Mesothelial cell of epicardium (in vitro differentiated cells): ENCODE measurements at regions not wholly inside any gene's neighbourhood (a gene's known extent, or its start where the extent isn't known, plus 50 kb on each side); places are given as distances from the start of the nearest gene placed in this dataset.
A peak's percentile ranks its signal among the peaks of the same experiment; 100 is the strongest.
"Not testable (repeated sequence)": the region's sequence is repeated elsewhere in the genome, so short reads cannot be mapped to it uniquely, and the experiment has no call there.

Experiments used
- DNase-seq, 2 experiments: peaks; one replicate each; pipeline ENCODE4 v3.0.0; 2021; ENCODE audit warnings: low spot score in 2 of 2; ENCODE audit not compliant: unreplicated experiment in 2 of 2
- H3K27ac Mint-ChIP-seq: 2 replicates; pipeline ENCODE4 v1.8.0; 2021; ENCODE audit warnings: mixed read lengths
- H3K27me3 Mint-ChIP-seq: 2 replicates; pipeline ENCODE4 v1.8.0; 2021; ENCODE audit warnings: low read depth, mixed read lengths
- H3K36me3 Mint-ChIP-seq: 2 replicates; pipeline ENCODE4 v1.8.0; 2021; ENCODE audit warnings: mixed read lengths
- H3K4me1 Mint-ChIP-seq: 2 replicates; pipeline ENCODE4 v1.8.0; 2021; ENCODE audit warnings: mixed read lengths
- H3K4me3 Mint-ChIP-seq: 2 replicates; pipeline ENCODE4 v1.8.0; 2021; ENCODE audit warnings: mild to moderate bottlenecking, moderate library complexity, mixed read lengths
- H3K9me3 Mint-ChIP-seq: 2 replicates; pipeline ENCODE4 v1.8.0; 2021; ENCODE audit warnings: mixed read lengths
- TF ChIP-seq, protein P1 (sequence below): fragments of 200-600 bp; sonication (generic); IDR thresholded peaks from one replicate; pipeline ENCODE4 v1.5.0; 2021; ENCODE audit warnings: antibody characterized with exemption; ENCODE audit not compliant: unreplicated experiment

- Mint-ChIP-seq H3K36me3 (no peaks in the 10 kb centered on the region), H3K27me3 (no peaks in the 10 kb centered on the region), H3K4me3 (no peak overlapping the region), H3K9me3 (peaks cover 34% of the 10 kb centered on the region), H3K4me1 (peaks cover 47% of the 10 kb centered on the region), H3K27ac (no peak overlapping the region)
- no peak for DNase-seq
- TF ChIP-seq, protein P1, sequence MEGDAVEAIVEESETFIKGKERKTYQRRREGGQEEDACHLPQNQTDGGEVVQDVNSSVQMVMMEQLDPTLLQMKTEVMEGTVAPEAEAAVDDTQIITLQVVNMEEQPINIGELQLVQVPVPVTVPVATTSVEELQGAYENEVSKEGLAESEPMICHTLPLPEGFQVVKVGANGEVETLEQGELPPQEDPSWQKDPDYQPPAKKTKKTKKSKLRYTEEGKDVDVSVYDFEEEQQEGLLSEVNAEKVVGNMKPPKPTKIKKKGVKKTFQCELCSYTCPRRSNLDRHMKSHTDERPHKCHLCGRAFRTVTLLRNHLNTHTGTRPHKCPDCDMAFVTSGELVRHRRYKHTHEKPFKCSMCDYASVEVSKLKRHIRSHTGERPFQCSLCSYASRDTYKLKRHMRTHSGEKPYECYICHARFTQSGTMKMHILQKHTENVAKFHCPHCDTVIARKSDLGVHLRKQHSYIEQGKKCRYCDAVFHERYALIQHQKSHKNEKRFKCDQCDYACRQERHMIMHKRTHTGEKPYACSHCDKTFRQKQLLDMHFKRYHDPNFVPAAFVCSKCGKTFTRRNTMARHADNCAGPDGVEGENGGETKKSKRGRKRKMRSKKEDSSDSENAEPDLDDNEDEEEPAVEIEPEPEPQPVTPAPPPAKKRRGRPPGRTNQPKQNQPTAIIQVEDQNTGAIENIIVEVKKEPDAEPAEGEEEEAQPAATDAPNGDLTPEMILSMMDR: no peak
Observed at GRCh38 chrX:13195340-13195739, 124.5 kb downstream of the ATXN3L start.

DNA sequence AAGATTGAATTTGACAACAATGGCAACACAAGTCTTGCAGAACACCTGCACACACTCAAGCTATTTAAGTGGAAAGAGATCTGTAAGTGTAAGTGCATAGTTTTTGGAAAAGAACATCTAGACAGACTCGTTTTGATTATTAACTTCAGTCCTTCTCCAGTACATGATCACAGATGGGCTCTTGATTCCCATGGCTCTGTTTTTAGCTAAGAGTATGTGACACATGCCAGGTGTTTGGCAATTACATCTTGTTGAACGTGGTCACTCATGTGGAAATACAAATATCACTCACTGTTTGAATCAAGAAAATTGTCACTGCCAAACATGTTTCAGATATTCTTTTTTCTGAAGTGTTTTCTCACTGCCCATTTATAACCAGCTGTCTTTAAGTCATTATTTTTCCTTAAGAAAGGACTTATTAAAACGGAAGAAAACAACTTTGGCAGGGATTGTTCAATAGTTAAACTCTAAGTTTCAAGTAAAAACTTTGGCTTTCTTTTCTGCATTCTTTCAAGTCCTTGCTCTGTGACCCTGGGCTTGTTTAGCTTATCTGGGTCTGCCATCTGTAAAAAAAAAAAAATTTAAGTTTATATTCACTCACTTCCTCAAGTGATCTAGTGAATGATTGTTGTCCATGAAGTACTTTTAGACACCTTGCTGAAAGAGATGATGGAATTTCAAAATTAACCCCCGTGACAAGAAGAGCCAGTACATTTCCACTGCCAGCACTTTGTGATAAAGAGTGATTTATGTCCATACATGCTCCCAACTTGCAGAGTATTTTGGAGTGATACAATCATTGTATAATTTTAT lies 125.4 kb downstream of the ATXN3L start:
- Mint-ChIP-seq H3K27ac (peak overlapping the region; percentile 67), H3K36me3 (no peaks in the 10 kb centered on the region), H3K4me1 (peaks cover 39% of the 10 kb centered on the region), H3K27me3 (no peaks in the 10 kb centered on the region), H3K4me3 (no peak overlapping the region), H3K9me3 (peaks cover 29% of the 10 kb centered on the region)
- no peak for DNase-seq
- TF ChIP-seq, protein P1: no peak

DNA sequence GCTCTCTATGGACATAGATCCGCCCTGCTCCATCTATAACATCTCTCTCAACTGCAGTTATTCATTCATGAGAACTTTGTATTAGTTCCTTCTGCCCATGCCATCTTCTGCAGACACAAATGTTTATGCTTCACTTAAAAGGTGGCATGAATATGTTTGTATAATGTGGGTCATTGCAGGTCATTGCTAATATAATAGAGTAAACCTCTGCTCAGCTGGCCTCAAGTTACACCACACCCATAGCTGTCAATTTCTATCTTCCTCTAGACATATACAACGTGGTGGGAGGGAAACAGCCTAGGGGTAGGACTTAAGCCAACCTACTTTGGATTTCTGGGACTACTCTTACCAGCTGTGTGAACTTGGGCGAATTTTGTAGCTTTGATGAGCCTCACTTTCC lies 129.8 kb downstream of the ATXN3L start:
- no peaks in the 10 kb centered on the region for H3K27me3 Mint-ChIP-seq
- H3K27ac Mint-ChIP-seq: no peak overlapping the region
- no peaks in the 10 kb centered on the region for H3K36me3 Mint-ChIP-seq
- peaks cover 28% of the 10 kb centered on the region for H3K9me3 Mint-ChIP-seq
- TF ChIP-seq, protein P1: no peak
- peaks cover 14% of the 10 kb centered on the region for H3K4me1 Mint-ChIP-seq
- no peak for DNase-seq
- H3K4me3 Mint-ChIP-seq: no peak overlapping the region

DNA sequence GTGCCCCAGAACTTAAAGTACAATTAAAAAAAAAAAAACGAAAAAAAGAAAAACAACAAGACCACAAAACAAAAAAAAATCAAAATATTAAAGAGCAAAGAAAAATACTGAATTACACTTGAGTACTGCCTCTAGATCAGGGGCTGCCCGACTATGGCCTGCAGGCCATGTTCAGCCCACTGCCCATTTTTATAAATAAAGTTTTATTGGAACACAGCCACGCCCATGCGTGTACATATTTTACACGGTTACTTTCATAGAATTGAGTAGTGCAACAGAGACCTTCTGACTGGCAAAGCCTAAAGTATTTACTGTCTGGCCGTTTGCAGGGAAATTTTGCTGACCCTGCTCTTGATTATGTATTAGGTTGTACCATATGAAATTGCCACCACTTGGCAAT lies 130.5 kb downstream of the ATXN3L start:
- Mint-ChIP-seq H3K4me3 (no peak overlapping the region), H3K4me1 (peaks cover 8% of the 10 kb centered on the region), H3K27ac (no peak overlapping the region), H3K27me3 (no peaks in the 10 kb centered on the region), H3K36me3 (no peaks in the 10 kb centered on the region), H3K9me3 (peaks cover 35% of the 10 kb centered on the region)
- TF ChIP-seq, protein P1: no peak
- DNase-seq: no peak

- Mint-ChIP-seq H3K27ac (no peak overlapping the region), H3K4me1 (peaks cover 2% of the 10 kb centered on the region), H3K4me3 (no peak overlapping the region), H3K27me3 (no peaks in the 10 kb centered on the region), H3K9me3 (peaks cover 40% of the 10 kb centered on the region), H3K36me3 (no peaks in the 10 kb centered on the region)
- TF ChIP-seq, protein P1: no peak
- no peak for DNase-seq
Observed at GRCh38 chrX:13188731-13189309, 131.0 kb downstream of the ATXN3L start.

GRCh38 chrX:13186643-13187042 lies 133.2 kb downstream of the ATXN3L start:
- not testable (repeated sequence) for H3K27ac Mint-ChIP-seq, H3K4me3 Mint-ChIP-seq, H3K36me3 Mint-ChIP-seq, DNase-seq, H3K4me1 Mint-ChIP-seq, H3K27me3 Mint-ChIP-seq
- H3K9me3 Mint-ChIP-seq: peaks cover 49% of the 10 kb centered on the region
